GM12878 (cell line): ENCODE measurements at regions not wholly inside any gene's neighbourhood (a gene's known extent, or its start where the extent isn't known, plus 50 kb on each side); places are given as distances from the start of the nearest gene placed in this dataset.

ENCODE experiments used
- ATAC-seq: fragments of 200-7000 bp; cut with Tn5 transposase; 3 replicates; pipeline ENCODE4 v1.9.1; 2020; ENCODE audit warnings: mild to moderate bottlenecking, moderate library complexity
- BruUV-seq: library from RNA; stranded (reverse); fragments of 400-500 nt; replicated peaks from 2 replicates; lab custom pipeline; 2021; lab: Mats Ljungman, UMichigan
- CTCF ChIA-PET: fragments of 300-600 bp; sonication (Branson Sonifier 250); formaldehyde crosslinking; extraction: SDS; loops from one replicate; lab custom pipeline; 2021; ENCODE audit warnings: inconsistent platforms; lab: Yijun Ruan, JAX
- POLR2A ChIA-PET: fragments of 350-600 bp; formaldehyde crosslinking; extraction: SDS; loops from one replicate; lab custom pipeline; 2021; ENCODE audit warnings: inconsistent platforms; lab: Charles Lee
- RAD21 ChIA-PET: fragments of 300-600 bp; sonication (Branson Sonifier 250); formaldehyde crosslinking; loops from one replicate; lab custom pipeline; 2023; ENCODE audit warnings: antibody characterized with exemption; ENCODE audit not compliant: unreplicated experiment; lab: Charles Lee
- SMC1A ChIA-PET: fragments of 300-600 bp; sonication (Branson Sonifier 250); formaldehyde crosslinking; loops from one replicate; lab custom pipeline; 2023; ENCODE audit not compliant: unreplicated experiment, uncharacterized antibody; lab: Charles Lee
- DNase-seq: peaks from one replicate; pipeline ENCODE4 v3.0.0-alpha.2; 2011; ENCODE audit warnings: low read depth, low spot score
- FAIRE-seq: peaks from 3 replicates; lab custom pipeline; 2011; peaks lifted over from hg19 to GRCh38; lab: Jason Lieb, UNC
- H2AFZ ChIP-seq: 2 replicates; pipeline ENCODE4 v1.6.0; 2011; ENCODE audit warnings: low read depth, low read length, control low read depth; ENCODE audit not compliant: control insufficient read depth
- H3K27ac ChIP-seq: 2 replicates; pipeline ENCODE4 v1.5.1; 2011; ENCODE audit warnings: control low read depth; ENCODE audit not compliant: control insufficient read depth, insufficient read depth
- H3K27me3 ChIP-seq, 2 experiments: replicated peaks in 1 of 2; 2 replicates each; pipeline versions ENCODE4 v1.6.0 to v1.6.1; 2011; ENCODE audit warnings: low read length in 1 of 2; ENCODE audit not compliant: control insufficient read depth in 2 of 2, insufficient read depth in 2 of 2
- H3K36me3 ChIP-seq, 2 experiments: 2 replicates each; pipeline ENCODE4 v1.5.1; 2011; ENCODE audit warnings: low read length in 1 of 2; ENCODE audit not compliant: control insufficient read depth in 2 of 2, insufficient read depth in 2 of 2
- H3K4me1 ChIP-seq: 2 replicates; pipeline ENCODE4 v1.6.1; 2011; ENCODE audit warnings: mild to moderate bottlenecking, low read length, moderate library complexity, mixed read lengths; ENCODE audit not compliant: control insufficient read depth, insufficient read depth
- H3K4me2 ChIP-seq: 2 replicates; pipeline ENCODE4 v1.6.0; 2011; ENCODE audit warnings: control low read depth; ENCODE audit not compliant: control insufficient read depth, insufficient read depth
- H3K4me3 ChIP-seq: fragments of 200-600 bp; sonication (generic); 2 replicates; pipeline ENCODE4 v1.5.1; 2016
- H3K79me2 ChIP-seq: 2 replicates; pipeline ENCODE4 v1.6.0; 2011; ENCODE audit warnings: low read length; ENCODE audit not compliant: control insufficient read depth, insufficient read depth
- H3K9ac ChIP-seq: 2 replicates; pipeline ENCODE4 v1.8.0; 2011; ENCODE audit warnings: low read length, control low read depth, mixed read lengths; ENCODE audit not compliant: control insufficient read depth, insufficient read depth
- H3K9me3 ChIP-seq: replicated peaks from 3 replicates; pipeline ENCODE4 v1.5.1; 2011; ENCODE audit warnings: mild to moderate bottlenecking, low read length; ENCODE audit not compliant: control insufficient read depth, insufficient read depth
- H4K20me1 ChIP-seq: 2 replicates; pipeline ENCODE4 v1.6.0; 2011; ENCODE audit not compliant: control insufficient read depth, insufficient read depth
- CREB1 ChIP-seq: IDR thresholded peaks from 2 replicates; pipeline ENCODE4 v1.6.1; 2012; ENCODE audit warnings: low read depth, mild to moderate bottlenecking, inconsistent platforms
- ETV6 ChIP-seq, 2 experiments: fragments of 450-650 bp in 1 of 2; IDR thresholded peaks in 1 of 2; conservative IDR thresholded peaks in 1 of 2; 2 replicates each; pipeline ENCODE4 v1.6.1; 2014; ENCODE audit warnings: antibody characterized with exemption in 1 of 2, borderline replicate concordance in 1 of 2, low read depth in 1 of 2, mild to moderate bottlenecking in 1 of 2, moderate library complexity in 1 of 2
- FOS ChIP-seq: IDR thresholded peaks from 3 replicates; pipeline ENCODE4 v1.6.1; 2011; ENCODE audit warnings: borderline replicate concordance; ENCODE audit not compliant: insufficient read length; ENCODE audit errors: extremely low read depth
- HDGF ChIP-seq: fragments of 450-650 bp; IDR thresholded peaks from 2 replicates; pipeline ENCODE4 v1.6.1; 2016; ENCODE audit warnings: antibody characterized with exemption
- JUND ChIP-seq: IDR thresholded peaks from 2 replicates; pipeline ENCODE4 v1.6.1; 2012; ENCODE audit warnings: low read depth, mild to moderate bottlenecking, low read length, improper control_type of control experiment, moderate library complexity
- MTA2 ChIP-seq: fragments of 450-650 bp; IDR thresholded peaks from 2 replicates; pipeline ENCODE4 v1.6.1; 2016; ENCODE audit warnings: low read depth, mild to moderate bottlenecking, moderate library complexity
- NFYB ChIP-seq: IDR thresholded peaks from 2 replicates; pipeline ENCODE4 v1.6.1; 2011; ENCODE audit warnings: low read depth, mild to moderate bottlenecking, low read length, improper control_type of control experiment, moderate library complexity; ENCODE audit not compliant: insufficient read depth
- RB1 ChIP-seq: fragments of 450-650 bp; formaldehyde crosslinking; IDR thresholded peaks from 2 replicates; pipeline ENCODE4 v1.6.1; 2017; ENCODE audit warnings: mild to moderate bottlenecking, borderline replicate concordance
- SMAD5 ChIP-seq: IDR thresholded peaks from 2 replicates; pipeline ENCODE4 v1.6.1; 2016; ENCODE audit warnings: antibody characterized with exemption, low read depth
- SMC3 ChIP-seq: IDR thresholded peaks from 2 replicates; pipeline ENCODE4 v1.6.1; 2011; ENCODE audit warnings: low read length, improper control_type of control experiment, borderline replicate concordance
- SUPT20H ChIP-seq: IDR thresholded peaks from 2 replicates; pipeline ENCODE4 v1.6.1; 2011; ENCODE audit warnings: low read depth, mild to moderate bottlenecking, low read length, moderate library complexity, borderline replicate concordance; ENCODE audit not compliant: control insufficient read depth
- ZNF622 ChIP-seq: fragments of 450-650 bp; IDR thresholded peaks from 2 replicates; pipeline ENCODE4 v1.6.1; 2017; ENCODE audit warnings: mild to moderate bottlenecking, inconsistent platforms
- WGBS: methylation state at CpG from one replicate; pipeline ENCODE4 v1.1.6; 2016; ENCODE audit warnings: low lambda C conversion rate; ENCODE audit not compliant: insufficient replicate concordance, insufficient coverage; ENCODE audit errors: missing lambda C conversion rate; 5-methylcytosine and 5-hydroxymethylcytosine counted together
- in situ Hi-C: fragments of 300-500 bp; cut with MboI; formaldehyde crosslinking; loops from 9 replicates; pipeline ENCODE4 v1.14.3; 2018; ENCODE audit warnings: mixed read lengths
- intact Hi-C: fragments of 100-400 bp; cut with micrococcal nuclease; formaldehyde crosslinking; loops from one replicate; pipeline ENCODE4 v1.14.2; 2022; ENCODE audit not compliant: unreplicated experiment
- TF ChIP-seq, protein P1 (sequence below): fragments of 450-650 bp; IDR thresholded peaks from 2 replicates; pipeline ENCODE4 v1.6.1; 2016; ENCODE audit warnings: mild to moderate bottlenecking
- TF ChIP-seq, protein P2 (sequence below): IDR thresholded peaks from 2 replicates; pipeline ENCODE4 v1.6.1; 2011; ENCODE audit warnings: borderline replicate concordance, low read depth, mild to moderate bottlenecking, moderate library complexity, mixed read lengths, low read length; ENCODE audit not compliant: insufficient read depth; ENCODE audit errors: extremely low read length

GRCh38 chr2:164234074-164234473, 387.2 kb downstream of the GRB14 start:
- Histone ChIP-seq H4K20me1 (no peaks in the 10 kb centered on the region), H3K36me3 (no peaks in the 10 kb centered on the region), H3K4me1 (no peaks in the 10 kb centered on the region), H2AFZ (no peak overlapping the region), H3K9me3 (no peaks in the 10 kb centered on the region), H3K9ac (no peak overlapping the region), H3K27ac (no peak overlapping the region), H3K27me3 (no peaks in the 10 kb centered on the region), H3K4me3 (no peak overlapping the region), H3K4me2 (no peak overlapping the region), H3K79me2 (no peaks in the 10 kb centered on the region)
- DNase-seq (no peak), FAIRE-seq (no peak), ATAC-seq (no peak)
- in situ Hi-C loops (no loop called here), intact Hi-C loops (no loop called here)
- ChIA-PET POLR2A (no interaction called here), SMC1A (no interaction called here), RAD21 (no interaction called here), CTCF (no interaction called here)
- WGBS, result 0% methylated on average over 1 of the region's 1 CpG
- BruUV-seq, result no TSS peak
- TF ChIP-seq NFYB, result no peak
- TF ChIP-seq SMC3, result no peak
- no peak for TF ChIP-seq RB1
- TF ChIP-seq MTA2, result no peak
- no peak for TF ChIP-seq FOS
- TF ChIP-seq SUPT20H, result no peak
- TF ChIP-seq ZNF622, result no peak
- no peak for TF ChIP-seq ETV6 (conservative IDR thresholded peaks at IDR 0.05 in 1 of 2, IDR thresholded peaks at IDR 0.05 in 1 of 2; ENCODE audit: borderline replicate concordance in 1 of 2, low read depth in 1 of 2)
- TF ChIP-seq CREB1, result no peak
- no peak for TF ChIP-seq SMAD5
- no peak for TF ChIP-seq JUND
- TF ChIP-seq, protein P1, sequence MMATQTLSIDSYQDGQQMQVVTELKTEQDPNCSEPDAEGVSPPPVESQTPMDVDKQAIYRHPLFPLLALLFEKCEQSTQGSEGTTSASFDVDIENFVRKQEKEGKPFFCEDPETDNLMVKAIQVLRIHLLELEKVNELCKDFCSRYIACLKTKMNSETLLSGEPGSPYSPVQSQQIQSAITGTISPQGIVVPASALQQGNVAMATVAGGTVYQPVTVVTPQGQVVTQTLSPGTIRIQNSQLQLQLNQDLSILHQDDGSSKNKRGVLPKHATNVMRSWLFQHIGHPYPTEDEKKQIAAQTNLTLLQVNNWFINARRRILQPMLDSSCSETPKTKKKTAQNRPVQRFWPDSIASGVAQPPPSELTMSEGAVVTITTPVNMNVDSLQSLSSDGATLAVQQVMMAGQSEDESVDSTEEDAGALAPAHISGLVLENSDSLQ, result no peak
- no peak for TF ChIP-seq HDGF
- TF ChIP-seq, protein P2, sequence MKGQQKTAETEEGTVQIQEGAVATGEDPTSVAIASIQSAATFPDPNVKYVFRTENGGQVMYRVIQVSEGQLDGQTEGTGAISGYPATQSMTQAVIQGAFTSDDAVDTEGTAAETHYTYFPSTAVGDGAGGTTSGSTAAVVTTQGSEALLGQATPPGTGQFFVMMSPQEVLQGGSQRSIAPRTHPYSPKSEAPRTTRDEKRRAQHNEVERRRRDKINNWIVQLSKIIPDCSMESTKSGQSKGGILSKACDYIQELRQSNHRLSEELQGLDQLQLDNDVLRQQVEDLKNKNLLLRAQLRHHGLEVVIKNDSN, result no peak
